GM12872 (cell line): ENCODE measurements at regions not wholly inside any gene's neighbourhood (a gene's known extent, or its start where the extent isn't known, plus 50 kb on each side); places are given as distances from the start of the nearest gene placed in this dataset.

Source experiments
- CTCF ChIP-seq: IDR thresholded peaks from 3 replicates; pipeline ENCODE4 v1.5.1; 2011; ENCODE audit warnings: low read depth, mild to moderate bottlenecking, low read length, moderate library complexity; ENCODE audit not compliant: insufficient read depth

- no peak for TF ChIP-seq CTCF
Measured at GRCh38 chr9:79801459-79801858, 229.7 kb downstream of the TLE4 start.

GRCh38 chr9:79800578-79800977 is 228.8 kb downstream of the TLE4 start:
- TF ChIP-seq CTCF: no peak

- TF ChIP-seq CTCF: no peak
Measured at GRCh38 chr9:79799691-79800335, 228.0 kb downstream of the TLE4 start.

- no peak for TF ChIP-seq CTCF
Measured at GRCh38 chr9:79798450-79798849, 226.7 kb downstream of the TLE4 start.

GRCh38 chr9:79796411-79796810 is 224.6 kb downstream of the TLE4 start:
- no peak for TF ChIP-seq CTCF

- no peak for TF ChIP-seq CTCF
Measured at GRCh38 chr9:79788662-79789061, 216.9 kb downstream of the TLE4 start.

GRCh38 chr9:79781263-79781662 is 209.5 kb downstream of the TLE4 start:
- TF ChIP-seq CTCF: no peak
